H1 (cell line): ENCODE measurements at regions not wholly inside any gene's neighbourhood (a gene's known extent, or its start where the extent isn't known, plus 50 kb on each side); places are given as distances from the start of the nearest gene placed in this dataset.

Experiments
- CTCF ChIA-PET: fragments of 300-600 bp; sonication (Branson Sonifier 250); formaldehyde crosslinking; loops from one replicate; lab custom pipeline; 2021; ENCODE audit not compliant: partially characterized antibody; lab: Charles Lee
- POLR2A ChIA-PET: fragments of 300-600 bp; sonication (Branson Sonifier 250); formaldehyde crosslinking; loops from one replicate; lab custom pipeline; 2021; ENCODE audit warnings: inconsistent platforms; ENCODE audit not compliant: partially characterized antibody; lab: Charles Lee
- DNase-seq, 2 experiments: peaks; one replicate each; pipeline versions ENCODE4 v3.0.0 to v3.0.0-alpha.2; 2010 to 2022; ENCODE audit warnings: low spot score in 2 of 2, low read depth in 1 of 2, mixed read lengths in 1 of 2
- FAIRE-seq: peaks from 2 replicates; lab custom pipeline; 2011; peaks lifted over from hg19 to GRCh38; lab: Jason Lieb, UNC
- H2AFZ ChIP-seq: 2 replicates; pipeline ENCODE4 v1.8.1; 2012; ENCODE audit warnings: low read length, inconsistent platforms
- H2AK5ac ChIP-seq: 2 replicates; pipeline ENCODE4 v1.6.1; 2013; ENCODE audit warnings: low read depth, low read length
- H2BK120ac ChIP-seq: replicated peaks from 2 replicates; pipeline ENCODE3; 2013; ENCODE audit warnings: low read depth, low read length, inconsistent platforms
- H2BK12ac ChIP-seq: 2 replicates; pipeline ENCODE4 v1.6.1; 2013; ENCODE audit warnings: low read depth, low read length
- H2BK15ac ChIP-seq: 2 replicates; pipeline ENCODE4 v1.6.1; 2013; ENCODE audit warnings: low read length
- H2BK20ac ChIP-seq: 2 replicates; pipeline ENCODE4 v1.6.1; 2013; ENCODE audit warnings: low read length
- H2BK5ac ChIP-seq: 2 replicates; pipeline ENCODE4 v1.6.1; 2013; ENCODE audit warnings: low read depth, low read length
- H3K14ac ChIP-seq: 2 replicates; pipeline ENCODE4 v1.6.1; 2013; ENCODE audit warnings: inconsistent platforms; ENCODE audit not compliant: insufficient read length
- H3K18ac ChIP-seq: 2 replicates; pipeline ENCODE4 v1.6.1; 2013; ENCODE audit warnings: low read length; ENCODE audit errors: extremely low read depth
- H3K23ac ChIP-seq: 2 replicates; pipeline ENCODE4 v1.6.1; 2013; ENCODE audit warnings: inconsistent platforms; ENCODE audit not compliant: insufficient read length
- H3K23me2 ChIP-seq: 2 replicates; pipeline ENCODE4 v1.6.1; 2013; ENCODE audit warnings: low read depth, low read length
- H3K27ac ChIP-seq: 2 replicates; pipeline ENCODE4 v1.6.1; 2011; ENCODE audit warnings: low read depth, low read length, inconsistent platforms
- H3K27me3 ChIP-seq, 4 experiments: replicated peaks in 1 of 4; 1 replicate in 1 of 4; 2 replicates in 3 of 4; pipeline versions ENCODE4 v1.6.1 to v1.8.1; 2011 to 2013; ENCODE audit warnings: low read length in 3 of 4, mild to moderate bottlenecking in 3 of 4, inconsistent platforms in 2 of 4, mixed read lengths in 2 of 4, moderate library complexity in 1 of 4; ENCODE audit not compliant: control insufficient read depth in 3 of 4, insufficient read depth in 3 of 4; ENCODE audit errors: extremely low read depth in 1 of 4
- H3K36me3 ChIP-seq, 4 experiments: 2 replicates each; pipeline versions ENCODE4 v1.6.1 to v1.8.1; 2011 to 2013; ENCODE audit warnings: mild to moderate bottlenecking in 4 of 4, low read length in 3 of 4, moderate library complexity in 2 of 4, control low read depth in 1 of 4, inconsistent platforms in 1 of 4; ENCODE audit not compliant: insufficient read depth in 4 of 4, control insufficient read depth in 2 of 4
- H3K4ac ChIP-seq: replicated peaks from 2 replicates; pipeline ENCODE3; 2013; ENCODE audit warnings: low read length, low read depth, mixed read lengths, inconsistent platforms; ENCODE audit not compliant: insufficient read length
- H3K4me1 ChIP-seq, 4 experiments: replicated peaks in 1 of 4; 1 replicate in 1 of 4; 2 replicates in 3 of 4; pipeline versions ENCODE4 v1.6.1 to v1.8.1; 2011 to 2013; ENCODE audit warnings: low read length in 3 of 4, inconsistent platforms in 2 of 4, mixed read lengths in 1 of 4; ENCODE audit not compliant: insufficient read depth in 4 of 4, control insufficient read depth in 3 of 4
- H3K4me2 ChIP-seq, 2 experiments: 2 replicates each; pipeline versions ENCODE4 v1.6.1 to v1.8.1; 2011 to 2013; ENCODE audit warnings: low read depth in 2 of 2, low read length in 2 of 2, control low read depth in 1 of 2, inconsistent platforms in 1 of 2, mild to moderate bottlenecking in 1 of 2; ENCODE audit not compliant: insufficient read depth in 1 of 2
- H3K4me3 ChIP-seq, 4 experiments: fragments of 200-600, 300-600 bp in 1 of 4; sonication (generic), shearing (Covaris generic), sonication (Bioruptor Twin) in 1 of 4; 2 replicates each; pipeline versions ENCODE4 v1.5.1 to v1.8.1; 2011 to 2016; ENCODE audit warnings: low read length in 4 of 4, low read depth in 3 of 4, control low read depth in 2 of 4, inconsistent platforms in 2 of 4, mild to moderate bottlenecking in 2 of 4, mixed read lengths in 1 of 4, moderate library complexity in 1 of 4; ENCODE audit not compliant: insufficient read depth in 2 of 4; ENCODE audit errors: extremely low read depth in 1 of 4
- H3K56ac ChIP-seq: replicated peaks from 2 replicates; pipeline ENCODE3; 2013; ENCODE audit warnings: low read depth, mild to moderate bottlenecking, mixed read lengths, low read length, inconsistent platforms; ENCODE audit not compliant: insufficient read length
- H3K79me1 ChIP-seq: 2 replicates; pipeline ENCODE4 v1.6.1; 2013; ENCODE audit warnings: low read depth, low read length, control low read depth
- H3K79me2 ChIP-seq, 2 experiments: 2 replicates each; pipeline versions ENCODE4 v1.6.1 to v1.8.1; 2012 to 2013; ENCODE audit warnings: low read length in 2 of 2, mild to moderate bottlenecking in 2 of 2, inconsistent platforms in 1 of 2; ENCODE audit not compliant: insufficient read depth in 2 of 2, control insufficient read depth in 1 of 2
- H3K9ac ChIP-seq, 4 experiments: replicated peaks in 1 of 4; 1 replicate in 1 of 4; 2 replicates in 3 of 4; pipeline versions ENCODE4 v1.6.1 to v1.8.1; 2011 to 2013; ENCODE audit warnings: low read depth in 3 of 4, low read length in 3 of 4, control low read depth in 2 of 4, mild to moderate bottlenecking in 2 of 4, moderate library complexity in 2 of 4, inconsistent platforms in 1 of 4; ENCODE audit errors: extremely low read depth in 1 of 4
- H3K9me3 ChIP-seq, 2 experiments: 2 replicates each; pipeline versions ENCODE4 v1.6.1 to v1.8.1; 2012 to 2013; ENCODE audit warnings: mild to moderate bottlenecking in 2 of 2, moderate library complexity in 2 of 2, control low read depth in 1 of 2, inconsistent platforms in 1 of 2, low read depth in 1 of 2, low read length in 1 of 2, mixed read lengths in 1 of 2; ENCODE audit not compliant: insufficient read depth in 2 of 2
- H4K20me1 ChIP-seq, 2 experiments: replicated peaks in 1 of 2; 2 replicates each; pipeline versions ENCODE3 to v1.8.1; 2011 to 2013; ENCODE audit warnings: inconsistent platforms in 2 of 2, low read length in 2 of 2, mild to moderate bottlenecking in 1 of 2; ENCODE audit not compliant: insufficient read depth in 2 of 2, control insufficient read depth in 1 of 2
- H4K5ac ChIP-seq: 2 replicates; pipeline ENCODE4 v1.6.1; 2013; ENCODE audit warnings: low read length, low read depth, mixed read lengths, inconsistent platforms; ENCODE audit not compliant: insufficient read length
- H4K8ac ChIP-seq: 2 replicates; pipeline ENCODE4 v1.8.0; 2013; ENCODE audit warnings: mild to moderate bottlenecking, moderate library complexity, low read length, inconsistent platforms; ENCODE audit not compliant: insufficient read depth; ENCODE audit errors: extremely low read depth
- H4K91ac ChIP-seq: replicated peaks from 2 replicates; pipeline ENCODE3; 2013; ENCODE audit warnings: low read length, mixed read lengths, inconsistent platforms; ENCODE audit not compliant: insufficient read length
- BACH1 ChIP-seq: IDR thresholded peaks from 2 replicates; pipeline ENCODE4 v1.6.1; 2012; ENCODE audit warnings: low read length, improper control_type of control experiment
- CTBP2 ChIP-seq: IDR thresholded peaks from 2 replicates; pipeline ENCODE4 v1.7.0; 2011; ENCODE audit warnings: borderline replicate concordance, mild to moderate bottlenecking, moderate library complexity, mixed read lengths, low read length; ENCODE audit not compliant: insufficient read depth, insufficient read length
- CTCF ChIP-seq, 3 experiments: IDR thresholded peaks; 1 replicate in 2 of 3; 2 replicates in 1 of 3; pipeline versions ENCODE4 v1.5.1 to v1.6.1; 2011; ENCODE audit warnings: low read length in 3 of 3, mild to moderate bottlenecking in 3 of 3, inconsistent platforms in 2 of 3, low read depth in 1 of 3, moderate library complexity in 1 of 3; ENCODE audit not compliant: insufficient read depth in 1 of 3; ENCODE audit errors: control extremely low read depth in 1 of 3
- EGR1 ChIP-seq: IDR thresholded peaks from 2 replicates; pipeline ENCODE4 v1.6.1; 2011; ENCODE audit warnings: low read depth, low read length, borderline replicate concordance
- KDM5A ChIP-seq: fragments of 200-600 bp; IDR thresholded peaks from 2 replicates; pipeline ENCODE4 v1.7.1; 2012; ENCODE audit warnings: mild to moderate bottlenecking, low read length, inconsistent platforms, mixed read lengths
- MAFK ChIP-seq: IDR thresholded peaks from 2 replicates; pipeline ENCODE4 v1.6.1; 2012; ENCODE audit warnings: low read depth, mild to moderate bottlenecking, improper control_type of control experiment, low read length
- POLR2A ChIP-seq, 2 experiments: IDR thresholded peaks; 1 replicate in 1 of 2; 2 replicates in 1 of 2; pipeline ENCODE4 v1.6.1; 2011; ENCODE audit warnings: low read depth in 2 of 2, low read length in 2 of 2, mild to moderate bottlenecking in 2 of 2; ENCODE audit errors: control extremely low read depth in 1 of 2
- RBBP5 ChIP-seq: IDR thresholded peaks from 2 replicates; pipeline ENCODE4 v1.7.1; 2012; ENCODE audit warnings: low read depth, mild to moderate bottlenecking, inconsistent platforms, low read length, moderate library complexity, borderline replicate concordance
- WGBS, 2 experiments: shearing (Covaris generic) in 1 of 2; methylation state at CpG; one replicate each; pipeline versions ENCODE4 v1.1.6 to v1.1.7; 2013 to 2015; ENCODE audit warnings: low lambda C conversion rate in 2 of 2, mixed read lengths in 2 of 2, inconsistent platforms in 1 of 2, low coverage in 1 of 2, missing lambda C conversion rate in 1 of 2; ENCODE audit not compliant: insufficient replicate concordance in 2 of 2, insufficient coverage in 1 of 2, insufficient read length in 1 of 2; ENCODE audit errors: extremely low coverage in 1 of 2, missing lambda C conversion rate in 1 of 2; 5-methylcytosine and 5-hydroxymethylcytosine counted together

DNA sequence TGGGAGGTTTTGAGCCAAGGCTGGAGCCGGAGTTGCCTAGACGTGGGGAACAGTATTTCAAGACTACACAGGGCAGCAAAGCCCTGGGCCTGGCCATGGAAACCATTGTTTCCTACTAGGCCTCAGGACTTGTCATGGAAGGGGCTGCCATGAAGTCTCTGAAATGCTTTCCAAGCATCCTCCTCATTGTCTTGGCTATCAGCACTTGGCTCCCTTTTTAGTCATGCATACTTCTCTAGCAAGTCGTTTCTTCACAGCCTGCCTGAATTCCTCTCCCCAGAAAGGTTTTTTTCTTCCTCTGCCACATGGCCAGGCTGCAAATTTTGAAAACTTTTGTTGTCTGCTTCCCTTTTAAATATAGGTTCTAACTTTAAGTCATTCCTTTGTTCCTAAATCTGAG is 406.6 kb upstream of the TMPRSS15 start:
- Histone ChIP-seq H3K18ac (no peak overlapping the region), H4K8ac (no peak overlapping the region; the same call in 1 of the 2 replicates), H3K14ac (no peak overlapping the region), H2AK5ac (no peak overlapping the region), H3K4me1 (no peaks in the 10 kb centered on the region; a peak in 1 of 7 replicates), H3K4me2 (no peak overlapping the region), H3K27ac (no peak overlapping the region), H3K9me3 (no peaks in the 10 kb centered on the region), H4K91ac (no peak overlapping the region), H3K9ac (no peak overlapping the region), H2BK20ac (no peak overlapping the region), H4K5ac (no peak overlapping the region), H3K27me3 (no peaks in the 10 kb centered on the region), H3K4ac (no peak overlapping the region), H2BK120ac (no peak overlapping the region), H3K79me2 (no peaks in the 10 kb centered on the region), H4K20me1 (no peaks in the 10 kb centered on the region), H2BK5ac (no peak overlapping the region), H2BK15ac (no peak overlapping the region), H2BK12ac (no peak overlapping the region), H3K4me3 (no peak overlapping the region), H3K36me3 (no peaks in the 10 kb centered on the region; a peak in 1 of 8 replicates), H3K23me2 (no peaks in the 10 kb centered on the region), H3K56ac (no peak overlapping the region), H2AFZ (peak overlapping the region; percentile 55; the same call in 1 of the 2 replicates), H3K23ac (no peak overlapping the region), H3K79me1 (no peaks in the 10 kb centered on the region)
- no peak for TF ChIP-seq CTCF (IDR thresholded peaks at IDR 0.05; ENCODE audit: control extremely low read depth in 1 of 3, insufficient read depth in 1 of 3, low read depth in 1 of 3, low read length in 3 of 3)
- no peak for TF ChIP-seq CTBP2
- no peak for TF ChIP-seq MAFK
- TF ChIP-seq KDM5A = no peak
- no peak for TF ChIP-seq BACH1
- TF ChIP-seq EGR1 = no peak
- TF ChIP-seq POLR2A (IDR thresholded peaks at IDR 0.05; ENCODE audit: control extremely low read depth in 1 of 2, low read depth in 2 of 2, low read length in 2 of 2) = no peak
- TF ChIP-seq RBBP5 = no peak
- FAIRE-seq (no peak), DNase-seq (no peak)
- ChIA-PET CTCF (no interaction called here), POLR2A (no interaction called here)
- WGBS, 2 experiments = 90% methylated on average over 3 of the region's 3 CpGs; no CpG with 5 or more reads in 1 of the 2 experiments
